ENCODE measurements at regions not wholly inside any gene's neighbourhood (a gene's known extent, or its start where the extent isn't known, plus 50 kb on each side); places are given as distances from the start of the nearest gene placed in this dataset.

- no peak overlapping the region for H3T11ph ChIP-seq (ENCODE audit: low read length)
- no peak overlapping the region for H3K27ac ChIP-seq (ENCODE audit: insufficient read length, low read depth, low read length)
- H3K4me1 ChIP-seq (ENCODE audit: insufficient read depth, low read length): peaks cover 13% of the 10 kb centered on the region; the same call in 1 of the 2 replicates
- Mint-ChIP-seq H3K27me3 (ENCODE audit: low read depth) (peaks cover 86% of the 10 kb centered on the region), H3K36me3 (ENCODE audit: insufficient read depth in 1 of 3, low read depth in 3 of 3) (no peaks in the 10 kb centered on the region), H3K27ac (no peak overlapping the region), H3K4me1 (peaks cover 59 to 72% of the 10 kb centered on the region in 2 experiments), H3K4me3 (peak overlapping the region; percentile 59 to 70; a peak in 4 of 5 replicates), H3K9me3 (no peaks in the 10 kb centered on the region; a peak in 1 of 5 replicates)
- H4K8ac ChIP-seq (replicated peaks; ENCODE audit: insufficient read length, low read depth, low read length): no peak overlapping the region
- H4K91ac ChIP-seq (ENCODE audit: insufficient read length, low read depth, low read length): no peak overlapping the region
- H3K9ac ChIP-seq (ENCODE audit: extremely low read depth, insufficient read length, low read length): no peak overlapping the region
- H2BK15ac ChIP-seq (ENCODE audit: low read depth, low read length): no peak overlapping the region
- H3K4ac ChIP-seq (ENCODE audit: low read depth, low read length): no peak overlapping the region
- H3K18ac ChIP-seq (ENCODE audit: insufficient read length, low read depth, low read length): no peak overlapping the region
- no peak overlapping the region for H2AK5ac ChIP-seq (ENCODE audit: insufficient read length, low read length)
- WGBS (ENCODE audit: extremely low coverage, insufficient read length, low lambda C conversion rate): no CpG with 5 or more reads among the region's 7 CpGs
- peaks cover 27% of the 10 kb centered on the region for H3K27me3 ChIP-seq (ENCODE audit: insufficient read depth, low read length)
- H3K23me2 ChIP-seq (ENCODE audit: insufficient read length, low read depth, low read length, poor library complexity, severe bottlenecking): peaks cover 6% of the 10 kb centered on the region
- H2BK20ac ChIP-seq (ENCODE audit: low read depth, low read length, poor library complexity, severe bottlenecking): no peak overlapping the region
- H2BK12ac ChIP-seq (ENCODE audit: insufficient read length, low read depth, low read length): no peak overlapping the region
- no peak overlapping the region for H4K5ac ChIP-seq (ENCODE audit: insufficient read length, low read depth, low read length)
- no peak overlapping the region for H2AFZ ChIP-seq (ENCODE audit: low read length)
- H3K23ac ChIP-seq (ENCODE audit: insufficient read length, low read depth, low read length): no peak overlapping the region
- no peaks in the 10 kb centered on the region for H4K20me1 ChIP-seq (ENCODE audit: control insufficient read depth, insufficient read depth, insufficient read length)
- H3K79me1 ChIP-seq (ENCODE audit: insufficient read depth, low read depth, low read length, poor library complexity, severe bottlenecking): no peaks in the 10 kb centered on the region
- no peaks in the 10 kb centered on the region for H3K79me2 ChIP-seq (ENCODE audit: insufficient read depth, low read length)
- H2BK5ac ChIP-seq (ENCODE audit: insufficient read length, low read length): no peak overlapping the region
- DNase-seq: peak; percentile 27
- H3K56ac ChIP-seq (ENCODE audit: insufficient read length, low read depth, low read length): no peak overlapping the region
- no peak overlapping the region for H2BK120ac ChIP-seq (ENCODE audit: low read depth, low read length, poor library complexity, severe bottlenecking)
- H3K4me2 ChIP-seq (ENCODE audit: insufficient read depth, insufficient read length, low read length): peak overlapping the region; percentile 69
- TF ChIP-seq, protein P1, sequence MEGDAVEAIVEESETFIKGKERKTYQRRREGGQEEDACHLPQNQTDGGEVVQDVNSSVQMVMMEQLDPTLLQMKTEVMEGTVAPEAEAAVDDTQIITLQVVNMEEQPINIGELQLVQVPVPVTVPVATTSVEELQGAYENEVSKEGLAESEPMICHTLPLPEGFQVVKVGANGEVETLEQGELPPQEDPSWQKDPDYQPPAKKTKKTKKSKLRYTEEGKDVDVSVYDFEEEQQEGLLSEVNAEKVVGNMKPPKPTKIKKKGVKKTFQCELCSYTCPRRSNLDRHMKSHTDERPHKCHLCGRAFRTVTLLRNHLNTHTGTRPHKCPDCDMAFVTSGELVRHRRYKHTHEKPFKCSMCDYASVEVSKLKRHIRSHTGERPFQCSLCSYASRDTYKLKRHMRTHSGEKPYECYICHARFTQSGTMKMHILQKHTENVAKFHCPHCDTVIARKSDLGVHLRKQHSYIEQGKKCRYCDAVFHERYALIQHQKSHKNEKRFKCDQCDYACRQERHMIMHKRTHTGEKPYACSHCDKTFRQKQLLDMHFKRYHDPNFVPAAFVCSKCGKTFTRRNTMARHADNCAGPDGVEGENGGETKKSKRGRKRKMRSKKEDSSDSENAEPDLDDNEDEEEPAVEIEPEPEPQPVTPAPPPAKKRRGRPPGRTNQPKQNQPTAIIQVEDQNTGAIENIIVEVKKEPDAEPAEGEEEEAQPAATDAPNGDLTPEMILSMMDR (conservative IDR thresholded peaks at IDR 0.05): no peak
- no peaks in the 10 kb centered on the region for H3K9me3 ChIP-seq (ENCODE audit: control insufficient read depth, low read depth, low read length)
- no peak overlapping the region for H3K14ac ChIP-seq (ENCODE audit: insufficient read depth, low read length)
Observed at GRCh38 chr10:101284744-101285463, 55.6 kb upstream of the LBX1 start.
